Breast epithelium (tissue), 3 donors: ENCODE measurements at regions not wholly inside any gene's neighbourhood (a gene's known extent, or its start where the extent isn't known, plus 50 kb on each side); places are given as distances from the start of the nearest gene placed in this dataset.

Experiments used
- POLR2A ChIP-seq: fragments of 450-650 bp; IDR thresholded peaks from one replicate; pipeline ENCODE4 v1.6.1; 2016; ENCODE audit warnings: antibody characterized with exemption, mild to moderate bottlenecking, moderate library complexity
- TF ChIP-seq, protein P1 (sequence below), 3 donors: fragments of 450-650 bp; IDR thresholded peaks; one replicate each; pipeline ENCODE4 v1.5.1; 2016 to 2017; ENCODE audit warnings: antibody characterized with exemption in 3 of 3, mild to moderate bottlenecking in 3 of 3, moderate library complexity in 3 of 3

- no peak for TF ChIP-seq POLR2A
- TF ChIP-seq, protein P1, sequence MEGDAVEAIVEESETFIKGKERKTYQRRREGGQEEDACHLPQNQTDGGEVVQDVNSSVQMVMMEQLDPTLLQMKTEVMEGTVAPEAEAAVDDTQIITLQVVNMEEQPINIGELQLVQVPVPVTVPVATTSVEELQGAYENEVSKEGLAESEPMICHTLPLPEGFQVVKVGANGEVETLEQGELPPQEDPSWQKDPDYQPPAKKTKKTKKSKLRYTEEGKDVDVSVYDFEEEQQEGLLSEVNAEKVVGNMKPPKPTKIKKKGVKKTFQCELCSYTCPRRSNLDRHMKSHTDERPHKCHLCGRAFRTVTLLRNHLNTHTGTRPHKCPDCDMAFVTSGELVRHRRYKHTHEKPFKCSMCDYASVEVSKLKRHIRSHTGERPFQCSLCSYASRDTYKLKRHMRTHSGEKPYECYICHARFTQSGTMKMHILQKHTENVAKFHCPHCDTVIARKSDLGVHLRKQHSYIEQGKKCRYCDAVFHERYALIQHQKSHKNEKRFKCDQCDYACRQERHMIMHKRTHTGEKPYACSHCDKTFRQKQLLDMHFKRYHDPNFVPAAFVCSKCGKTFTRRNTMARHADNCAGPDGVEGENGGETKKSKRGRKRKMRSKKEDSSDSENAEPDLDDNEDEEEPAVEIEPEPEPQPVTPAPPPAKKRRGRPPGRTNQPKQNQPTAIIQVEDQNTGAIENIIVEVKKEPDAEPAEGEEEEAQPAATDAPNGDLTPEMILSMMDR (IDR thresholded peaks at IDR 0.05) = no peak
Measured at GRCh38 chr2:21282515-21282898, 158.7 kb downstream of the TDRD15 start.
